Gastroesophageal sphincter (tissue), 3 donors: ENCODE measurements at regions not wholly inside any gene's neighbourhood (a gene's known extent, or its start where the extent isn't known, plus 50 kb on each side); places are given as distances from the start of the nearest gene placed in this dataset.

ENCODE experiments used
- CTCF ChIP-seq, 4 experiments: fragments of 200-600 bp in 2 of 4; fragments of 450-650 bp in 2 of 4; sonication (generic) in 1 of 4; IDR thresholded peaks; one replicate each; pipeline ENCODE4 v1.5.1; 2017 to 2019; ENCODE audit warnings: antibody characterized with exemption in 4 of 4, mild to moderate bottlenecking in 2 of 4, moderate library complexity in 2 of 4
- EP300 ChIP-seq: sonication (generic); formaldehyde crosslinking; IDR thresholded peaks from one replicate; pipeline ENCODE4 v1.6.1; 2017; ENCODE audit warnings: antibody characterized with exemption, mild to moderate bottlenecking
- POLR2A ChIP-seq, 2 donors: fragments of 450-650 bp; IDR thresholded peaks; one replicate each; pipeline ENCODE4 v1.6.1; 2017; ENCODE audit warnings: antibody characterized with exemption in 2 of 2, mild to moderate bottlenecking in 2 of 2, moderate library complexity in 1 of 2
- POLR2AphosphoS5 ChIP-seq: sonication (generic); formaldehyde crosslinking; IDR thresholded peaks from one replicate; pipeline ENCODE4 v1.6.1; 2017; ENCODE audit warnings: antibody characterized with exemption

- no peak for TF ChIP-seq POLR2AphosphoS5
- no peak for TF ChIP-seq CTCF (IDR thresholded peaks at IDR 0.05)
- TF ChIP-seq EP300: no peak
- no peak for TF ChIP-seq POLR2A (IDR thresholded peaks at IDR 0.05)
Measured at GRCh38 chr5:167452136-167452535, 839.3 kb upstream of the WWC1 start.
